GM18499 (cell line): ENCODE measurements at regions not wholly inside any gene's neighbourhood (a gene's known extent, or its start where the extent isn't known, plus 50 kb on each side); places are given as distances from the start of the nearest gene placed in this dataset.
"Not testable (repeated sequence)": the region's sequence is repeated elsewhere in the genome, so short reads cannot be mapped to it uniquely, and the experiment has no call there.

Source experiments
- ATAC-seq: cut with Tn5 transposase; IDR thresholded peaks from one replicate; pipeline ENCODE4 v1.9.1; 2021; ENCODE audit warnings: moderate number of reproducible peaks; ENCODE audit not compliant: insufficient read depth, unreplicated experiment

DNA sequence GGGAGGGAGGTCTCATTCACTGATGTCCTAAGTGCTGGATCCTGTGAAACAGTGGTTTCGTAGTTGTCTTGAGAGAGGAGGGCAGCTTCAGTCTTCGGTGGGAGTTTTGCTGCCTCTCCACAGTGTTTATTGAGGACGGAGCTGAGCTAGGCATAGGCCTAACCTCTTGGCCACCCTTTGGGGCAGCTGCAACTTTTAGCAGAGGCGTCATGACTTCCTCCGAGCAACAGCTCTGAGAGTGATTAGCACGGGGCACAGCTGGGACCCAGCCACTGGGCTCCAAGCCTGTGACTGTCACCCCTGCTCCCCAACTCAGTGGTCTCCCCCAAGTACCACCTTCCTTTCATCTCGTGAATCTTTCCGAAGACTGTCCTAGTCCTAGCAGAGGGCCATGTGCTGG, 139.9 kb upstream of the NCOR2 start:
- ATAC-seq: no peak

- ATAC-seq: no peak
Measured at GRCh38 chr12:124706363-124706762, 139.0 kb upstream of the NCOR2 start.

- ATAC-seq: no peak
Measured at GRCh38 chr12:124705545-124706138, 138.2 kb upstream of the NCOR2 start.

DNA sequence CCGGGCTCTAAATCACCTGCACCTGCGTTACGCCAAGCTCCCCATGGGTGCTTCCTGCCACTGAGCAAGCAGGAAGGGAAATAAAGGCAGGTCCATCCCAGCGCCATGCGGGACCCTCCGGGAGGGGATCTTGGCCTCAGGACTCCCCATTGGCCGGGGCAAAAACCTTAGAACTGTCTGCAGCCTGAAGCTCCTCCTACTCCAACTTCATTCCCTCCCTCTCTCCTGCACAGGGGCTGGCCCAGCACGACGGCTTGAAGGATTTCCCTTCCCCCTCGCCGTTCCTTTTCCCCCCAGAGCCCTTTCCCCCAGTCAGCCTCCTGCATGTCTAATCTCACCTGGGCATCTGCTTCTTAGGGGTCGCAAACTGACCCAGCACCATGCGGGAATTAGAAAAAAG, 137.2 kb upstream of the NCOR2 start:
- ATAC-seq: no peak

DNA sequence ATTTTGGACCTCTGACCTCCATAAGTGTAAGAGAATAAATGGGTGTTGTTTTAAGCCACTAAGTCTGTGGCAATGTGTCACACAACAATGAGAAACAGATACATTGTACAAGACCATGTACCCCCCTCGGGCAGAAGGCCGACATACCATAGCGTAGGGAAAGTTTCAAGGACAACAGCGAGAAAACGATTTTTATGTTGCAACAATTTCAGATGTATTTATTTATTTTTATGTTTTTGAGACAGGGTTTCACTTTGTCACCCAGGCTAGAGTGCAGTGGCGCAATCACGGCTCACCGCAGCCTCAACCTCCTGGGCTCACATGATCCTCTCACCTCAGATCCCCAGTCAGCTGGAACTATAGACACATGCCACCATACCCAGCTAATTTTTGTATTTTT, 136.4 kb upstream of the NCOR2 start:
- no peak for ATAC-seq

- no peak for ATAC-seq
Measured at GRCh38 chr12:124702736-124703135, 135.3 kb upstream of the NCOR2 start.

- no peak for ATAC-seq
Measured at GRCh38 chr12:124700810-124701592, 133.6 kb upstream of the NCOR2 start.

- no peak for ATAC-seq
Measured at GRCh38 chr12:124699909-124700308, 132.5 kb upstream of the NCOR2 start.

GRCh38 chr12:124698998-124699305, 131.5 kb upstream of the NCOR2 start:
- no peak for ATAC-seq

DNA sequence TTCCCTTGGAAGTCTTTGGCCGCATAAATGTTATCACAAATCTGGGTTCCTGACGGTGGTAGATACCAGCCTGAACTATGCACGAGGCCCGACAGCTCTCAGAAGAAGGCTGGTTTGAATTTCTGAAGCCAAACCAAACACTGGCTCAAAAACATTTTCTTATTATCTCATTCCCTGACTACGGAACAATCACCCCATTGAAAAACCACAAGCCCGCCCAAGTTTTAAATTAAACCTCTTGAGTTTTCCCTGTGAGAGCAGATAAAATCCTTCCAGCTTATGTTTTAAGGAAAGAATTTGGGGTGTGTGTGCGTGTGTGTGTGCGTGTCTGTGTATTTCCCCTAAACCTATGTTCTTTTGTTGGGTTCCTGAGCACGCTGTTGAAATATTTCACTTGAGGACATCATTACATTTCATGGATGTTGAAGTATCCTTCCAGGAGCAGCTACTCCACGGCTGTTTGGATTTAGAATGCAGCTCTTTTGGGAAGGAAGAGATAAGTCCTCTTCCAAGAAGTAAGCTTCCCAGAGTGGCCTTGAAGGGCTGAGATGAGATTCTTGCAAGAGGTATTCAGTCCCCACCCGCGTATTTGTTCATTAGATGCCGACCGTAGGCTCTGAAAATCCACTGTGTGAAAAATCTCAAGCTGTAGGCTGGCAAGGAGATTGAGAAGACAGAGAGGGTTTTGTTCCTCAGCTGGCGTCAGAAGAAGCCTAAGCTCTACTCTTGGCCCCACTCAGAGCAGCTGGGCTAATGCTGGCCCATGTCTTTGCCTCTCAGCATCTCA, 131.0 kb upstream of the NCOR2 start:
- ATAC-seq: no peak

GRCh38 chr12:124697722-124698121, 130.3 kb upstream of the NCOR2 start:
- ATAC-seq: not testable (repeated sequence)

GRCh38 chr12:124696693-124697476, 129.5 kb upstream of the NCOR2 start:
- ATAC-seq: no peak

DNA sequence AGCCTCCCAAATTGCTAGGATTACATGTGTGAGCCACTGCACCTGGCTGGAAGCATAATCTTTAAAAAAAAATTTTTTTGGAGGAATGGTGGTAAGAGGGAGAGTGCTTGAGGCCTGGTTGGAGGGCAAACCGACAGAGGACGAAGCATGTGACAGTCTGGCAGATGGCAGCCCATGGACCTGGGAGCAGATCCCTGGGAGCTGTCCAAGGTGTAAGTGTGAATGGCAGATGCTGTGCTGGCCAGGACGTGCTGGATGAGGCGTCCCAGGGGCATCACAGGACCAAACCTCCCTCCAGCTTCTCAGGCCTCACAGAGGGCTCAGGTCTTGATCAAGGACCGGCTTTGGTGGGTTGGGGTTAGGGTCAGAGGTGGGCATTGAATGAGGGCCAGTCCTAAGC, 128.4 kb upstream of the NCOR2 start:
- ATAC-seq: no peak

DNA sequence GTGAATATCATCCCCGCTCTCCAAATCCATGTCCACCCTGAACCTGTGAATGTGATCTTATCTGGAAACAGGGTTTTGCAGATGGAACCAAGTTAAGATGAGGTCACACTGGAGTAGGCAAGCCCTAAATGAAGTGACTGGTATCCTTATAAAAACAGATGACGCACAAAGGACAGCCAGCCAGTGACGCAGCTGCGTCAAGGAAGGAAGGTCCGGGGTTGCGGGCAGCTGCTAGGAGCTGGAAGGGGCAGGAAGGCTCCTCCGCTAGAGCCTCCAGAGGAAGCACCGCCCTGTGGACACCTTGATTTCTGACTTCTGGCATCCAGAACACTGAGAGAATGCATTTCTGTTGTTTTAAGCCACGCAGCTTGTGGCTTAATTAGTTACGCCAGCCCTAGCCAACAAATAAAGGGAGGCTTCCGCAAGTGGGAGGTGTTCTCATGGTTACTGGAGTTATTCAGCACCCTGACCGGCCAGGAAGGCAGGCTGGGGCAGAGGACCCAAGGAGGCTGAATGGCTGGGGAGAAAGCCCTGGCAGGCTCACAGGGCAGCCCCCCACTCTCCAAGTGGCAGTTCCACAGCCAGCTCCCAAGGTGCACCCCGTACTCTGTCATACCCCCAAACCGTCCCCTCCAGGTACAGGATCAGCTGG, 127.6 kb upstream of the NCOR2 start:
- ATAC-seq: no peak

DNA sequence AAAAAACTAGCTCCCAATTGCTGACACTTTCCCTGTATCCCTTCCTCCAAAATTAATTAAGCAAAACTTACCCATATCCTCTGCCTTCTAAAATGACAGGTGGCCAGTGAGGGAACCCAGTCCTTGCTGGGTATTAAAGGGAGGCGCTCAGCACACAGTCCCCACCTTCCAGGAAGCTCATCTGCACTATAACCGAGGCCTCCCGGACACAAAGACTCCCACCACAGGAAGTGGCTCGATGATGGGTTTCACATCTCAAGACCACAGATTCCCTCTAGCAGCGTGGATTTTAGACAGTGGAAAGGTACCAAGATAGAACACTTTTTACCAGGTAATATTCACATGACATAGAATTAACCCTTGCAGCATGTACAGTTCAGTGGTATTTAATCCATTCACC, 126.8 kb upstream of the NCOR2 start:
- no peak for ATAC-seq

GRCh38 chr12:124693111-124693723, 125.8 kb upstream of the NCOR2 start:
- ATAC-seq: no peak

DNA sequence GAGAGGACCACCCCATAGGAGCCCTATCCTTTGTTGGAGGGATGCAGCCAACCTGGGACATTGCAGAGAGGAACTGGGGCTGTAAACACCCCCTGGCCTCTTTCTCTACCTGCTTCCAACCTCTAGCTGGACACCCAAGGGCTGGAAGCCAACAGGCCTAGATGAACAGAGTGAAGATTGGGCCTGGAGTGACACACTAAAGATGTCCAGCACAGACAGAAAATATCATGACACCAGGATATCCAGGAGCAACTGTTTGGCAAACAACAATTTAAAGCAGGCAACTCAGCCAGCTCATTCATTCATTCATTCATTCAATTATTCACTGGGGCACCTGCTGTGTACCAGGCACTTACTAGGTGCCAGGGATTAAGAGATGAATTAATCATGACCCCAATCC, 125.0 kb upstream of the NCOR2 start:
- no peak for ATAC-seq

DNA sequence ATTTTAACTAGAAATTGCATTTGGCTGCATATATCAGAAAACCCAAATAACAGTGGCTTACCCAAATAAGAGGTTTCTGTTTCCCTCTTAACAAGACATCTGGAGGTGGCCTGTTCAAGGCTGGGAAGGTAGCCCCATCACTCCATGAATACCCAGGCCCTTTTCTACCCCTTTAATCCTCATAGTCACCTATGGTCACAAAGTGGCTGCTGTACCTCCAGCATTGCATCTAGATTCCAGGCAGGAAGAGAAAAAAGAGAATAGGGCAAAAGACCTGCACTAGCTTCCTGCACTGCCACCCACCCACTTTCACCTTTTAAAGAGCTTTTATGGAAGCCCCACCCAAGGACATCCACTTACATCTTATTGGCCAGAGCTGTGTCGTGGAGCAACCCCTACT, 124.0 kb upstream of the NCOR2 start:
- no peak for ATAC-seq

GRCh38 chr12:124689631-124690030, 122.2 kb upstream of the NCOR2 start:
- no peak for ATAC-seq
